CD4-positive, alpha-beta T cell treated with Interleukin-21 for 1 hour (primary cell): ENCODE measurements at regions not wholly inside any gene's neighbourhood (a gene's known extent, or its start where the extent isn't known, plus 50 kb on each side); places are given as distances from the start of the nearest gene placed in this dataset.
"Not testable (repeated sequence)": the region's sequence is repeated elsewhere in the genome, so short reads cannot be mapped to it uniquely, and the experiment has no call there.

Source experiments
- DNase-seq: peaks from one replicate; pipeline ENCODE4 v3.0.0-alpha.2; 2020

GRCh38 chr16:63157818-63158217 lies 1121.6 kb upstream of the CDH8 start:
- DNase-seq: no peak

DNA sequence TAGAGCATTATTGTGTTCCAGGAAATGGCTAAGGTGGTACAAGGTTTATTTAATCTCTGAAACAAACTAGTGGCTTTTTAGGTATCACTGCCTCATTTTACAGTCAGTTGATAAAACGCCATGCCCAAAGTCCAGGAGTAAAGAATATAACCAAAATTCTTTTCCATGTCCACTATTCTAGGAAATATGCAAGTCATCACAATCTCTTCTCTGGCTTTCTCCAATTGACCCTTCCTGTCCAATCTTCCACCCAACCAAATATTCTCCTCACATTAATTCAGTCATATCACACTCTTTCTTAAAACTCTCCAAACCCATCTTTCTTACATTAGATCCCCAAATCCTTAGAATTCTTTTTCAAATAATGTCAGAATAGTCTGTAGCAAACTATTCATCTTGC lies 1110.0 kb upstream of the CDH8 start:
- DNase-seq: no peak

- DNase-seq: no peak
Measured at GRCh38 chr16:63145411-63145810, 1109.2 kb upstream of the CDH8 start.

GRCh38 chr16:63135069-63135468 lies 1098.8 kb upstream of the CDH8 start:
- no peak for DNase-seq

DNA sequence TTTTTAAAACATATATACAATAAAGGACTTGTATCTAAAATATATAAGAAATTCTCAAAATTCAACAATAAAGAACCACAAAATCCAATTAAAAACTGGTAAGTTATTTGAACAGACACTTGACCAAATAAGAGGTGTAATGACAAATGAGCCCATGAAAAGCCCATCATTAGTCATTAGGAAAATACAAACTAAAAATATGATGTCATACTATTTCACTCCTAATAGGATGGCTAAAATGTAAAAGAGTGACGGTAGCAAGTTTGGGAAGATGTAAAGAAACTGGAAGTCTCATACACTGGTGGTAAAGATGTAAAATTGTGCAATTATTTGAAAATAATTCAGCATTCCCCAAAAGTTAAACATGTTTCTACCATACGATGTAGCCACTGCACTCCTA lies 1095.3 kb upstream of the CDH8 start:
- DNase-seq: no peak

GRCh38 chr16:63130942-63131341 lies 1094.7 kb upstream of the CDH8 start:
- no peak for DNase-seq

DNA sequence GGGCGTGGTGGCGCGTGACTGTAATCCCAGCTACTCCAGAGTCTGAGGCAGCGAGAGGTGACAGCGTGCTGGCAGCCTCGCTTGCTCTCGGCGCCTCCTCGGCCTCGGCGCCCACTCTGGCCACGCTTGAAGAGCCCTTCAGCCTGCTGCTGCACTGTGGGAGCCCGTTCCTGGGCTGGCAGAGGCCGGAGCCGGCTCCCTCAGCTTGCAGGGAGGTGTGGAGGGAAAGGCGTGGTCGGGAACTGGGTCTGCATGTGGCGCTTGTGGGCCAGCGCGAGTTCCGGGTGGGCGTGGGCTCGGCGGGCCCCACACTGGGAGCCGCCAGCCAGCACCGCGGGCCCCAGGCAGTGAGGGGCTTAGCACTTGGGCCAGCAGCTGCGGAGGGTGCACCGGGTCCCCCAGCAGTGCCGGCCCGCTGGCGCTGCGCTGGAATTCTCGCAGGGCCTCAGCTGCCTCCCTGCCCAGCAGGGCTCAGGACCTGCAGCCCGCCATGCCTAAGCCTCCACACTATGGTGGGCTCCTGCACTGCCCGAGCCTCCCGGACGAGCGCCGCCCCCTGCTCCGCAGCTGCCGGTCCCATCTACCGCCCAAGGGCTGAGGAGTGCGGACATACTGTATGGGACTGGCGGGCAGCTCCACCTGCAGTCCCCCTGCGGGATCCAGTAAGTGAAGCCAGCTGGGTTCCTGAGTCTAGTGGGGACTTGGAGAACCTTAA lies 1093.3 kb upstream of the CDH8 start:
- DNase-seq: no peak

- DNase-seq: not testable (repeated sequence)
Measured at GRCh38 chr16:63119905-63120304, 1083.7 kb upstream of the CDH8 start.

DNA sequence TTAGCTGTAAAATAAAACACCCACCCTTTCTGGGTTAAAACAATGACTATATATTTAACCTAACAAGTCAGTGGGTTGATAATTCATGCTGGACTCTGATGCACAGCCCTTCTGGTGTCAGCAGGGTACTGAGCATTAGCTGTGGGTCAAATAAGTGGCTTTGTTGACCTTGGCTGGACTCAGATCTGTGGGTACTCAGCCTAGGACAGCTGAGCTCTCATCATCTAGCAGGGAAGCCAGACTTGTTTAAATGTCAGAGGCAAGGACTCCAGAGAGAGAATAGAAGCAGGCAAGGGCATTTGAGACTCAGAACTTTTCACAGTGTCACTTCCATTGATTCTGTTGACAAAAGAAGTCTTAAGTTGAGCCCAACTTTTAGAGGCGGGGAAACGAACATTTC lies 1063.8 kb upstream of the CDH8 start:
- DNase-seq: no peak

DNA sequence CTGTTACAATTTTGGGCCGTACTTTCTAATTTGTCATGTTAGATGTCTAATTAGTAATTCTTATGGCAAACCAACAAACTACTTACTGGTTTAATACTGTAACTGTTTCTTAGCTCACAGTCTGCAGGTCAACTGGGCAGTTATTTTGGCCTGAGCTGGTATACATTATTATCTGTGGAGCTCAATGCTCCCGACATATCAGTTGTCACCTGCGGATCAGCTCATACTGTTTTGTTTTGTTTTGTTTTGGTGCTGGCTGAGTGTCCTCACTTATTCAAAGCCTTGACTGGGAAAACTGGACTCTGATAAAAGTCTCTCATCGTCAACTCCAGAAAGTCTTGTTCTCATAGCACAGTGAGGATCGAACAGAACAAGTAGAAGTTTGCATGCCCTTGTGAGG lies 1060.6 kb upstream of the CDH8 start:
- no peak for DNase-seq

DNA sequence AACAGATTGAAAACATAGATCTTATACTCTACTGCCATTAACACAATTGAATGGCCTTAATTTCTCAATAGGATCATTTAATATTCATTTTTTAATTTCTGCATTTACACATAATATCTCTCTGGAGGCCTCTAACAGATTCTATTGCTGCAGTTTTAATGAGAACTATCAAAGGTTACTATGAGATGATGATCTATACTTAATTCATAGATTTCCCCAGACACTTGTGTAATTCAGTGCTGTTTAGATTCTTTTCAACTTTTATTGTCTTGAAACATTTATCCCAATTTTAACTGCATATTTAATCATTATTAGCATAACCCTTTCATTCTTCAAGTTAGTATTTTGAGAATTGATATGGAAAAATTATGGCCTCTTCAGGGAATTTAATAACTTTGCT lies 1056.5 kb upstream of the CDH8 start:
- DNase-seq: no peak

- DNase-seq: no peak
Measured at GRCh38 chr16:63082101-63082500, 1045.9 kb upstream of the CDH8 start.

GRCh38 chr16:63080746-63081145 lies 1044.5 kb upstream of the CDH8 start:
- DNase-seq: no peak

DNA sequence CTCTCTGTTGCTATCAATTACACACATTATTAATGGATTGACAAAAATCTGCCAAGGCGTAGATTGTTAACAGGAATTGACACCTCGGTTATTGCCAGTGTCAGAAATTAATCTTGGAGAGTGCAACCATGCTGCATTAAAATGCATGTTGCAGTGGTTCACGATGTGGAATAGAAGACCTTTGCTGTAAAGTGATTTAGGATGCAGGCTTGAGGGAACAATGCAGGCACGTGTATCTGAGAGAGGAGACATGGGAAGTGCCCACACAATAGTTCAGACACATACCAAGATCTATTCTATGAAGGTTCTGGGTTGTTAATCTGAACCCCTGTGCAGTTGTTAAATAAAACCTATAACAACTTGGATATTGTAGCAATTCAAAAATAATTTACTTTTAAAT lies 1032.8 kb upstream of the CDH8 start:
- DNase-seq: no peak

DNA sequence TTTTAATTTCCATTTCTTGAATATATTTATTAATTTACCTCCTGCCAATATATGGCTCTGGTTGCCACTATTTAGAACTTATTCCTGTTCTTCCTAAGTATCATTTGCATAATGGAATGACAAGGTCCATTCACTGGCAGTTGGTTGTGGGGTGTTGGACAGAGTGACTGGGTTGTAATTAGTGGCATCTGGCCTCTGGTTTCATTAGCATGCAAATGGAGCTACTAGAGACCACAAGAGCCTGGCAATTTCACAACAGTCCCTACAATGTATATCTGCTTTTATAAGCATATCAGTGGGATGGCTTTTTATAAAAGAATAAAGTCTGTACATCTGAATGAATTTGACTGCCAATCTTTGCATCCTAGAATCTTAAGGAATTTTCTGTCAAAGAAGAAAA lies 1030.9 kb upstream of the CDH8 start:
- no peak for DNase-seq

DNA sequence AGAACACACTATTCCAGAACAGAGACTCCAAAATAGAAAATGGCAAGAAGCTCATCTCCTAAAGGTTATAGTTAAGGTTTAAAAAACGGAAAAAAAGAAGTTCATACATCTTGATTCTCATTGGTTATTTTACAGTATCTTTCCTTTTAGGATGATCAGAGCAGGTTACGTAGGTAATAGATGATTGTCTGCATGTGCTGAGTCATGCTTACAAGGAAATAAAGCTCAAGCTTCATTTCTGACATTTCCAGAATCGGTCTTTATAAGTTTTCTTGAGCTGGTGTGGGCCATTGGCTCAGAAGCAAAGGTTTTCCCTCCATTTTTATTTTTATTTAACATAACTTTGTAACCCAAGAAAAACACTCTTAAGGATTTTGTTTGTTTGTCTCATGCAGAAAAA lies 1030.3 kb upstream of the CDH8 start:
- DNase-seq: no peak

- DNase-seq: no peak
Measured at GRCh38 chr16:63061319-63061718, 1025.1 kb upstream of the CDH8 start.

DNA sequence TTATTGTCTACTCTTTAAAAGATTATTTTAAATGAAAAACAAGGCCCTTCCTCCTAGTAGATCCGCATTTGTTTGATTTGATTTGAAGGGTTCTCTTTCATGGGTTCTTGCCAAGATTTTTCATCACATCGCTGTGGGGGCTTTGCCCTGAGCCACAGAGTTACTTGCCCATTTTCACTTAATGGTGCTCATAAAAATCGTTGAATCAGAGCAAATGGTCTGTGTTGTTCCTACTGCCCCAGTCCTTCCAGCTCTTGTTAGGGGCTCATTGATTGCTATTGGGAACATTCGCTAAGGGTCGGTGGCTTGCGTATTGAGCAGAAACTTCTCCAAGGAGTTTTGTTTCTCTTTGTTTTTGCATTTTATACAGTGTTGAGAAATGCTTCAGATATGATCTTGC lies 1023.4 kb upstream of the CDH8 start:
- DNase-seq: no peak

DNA sequence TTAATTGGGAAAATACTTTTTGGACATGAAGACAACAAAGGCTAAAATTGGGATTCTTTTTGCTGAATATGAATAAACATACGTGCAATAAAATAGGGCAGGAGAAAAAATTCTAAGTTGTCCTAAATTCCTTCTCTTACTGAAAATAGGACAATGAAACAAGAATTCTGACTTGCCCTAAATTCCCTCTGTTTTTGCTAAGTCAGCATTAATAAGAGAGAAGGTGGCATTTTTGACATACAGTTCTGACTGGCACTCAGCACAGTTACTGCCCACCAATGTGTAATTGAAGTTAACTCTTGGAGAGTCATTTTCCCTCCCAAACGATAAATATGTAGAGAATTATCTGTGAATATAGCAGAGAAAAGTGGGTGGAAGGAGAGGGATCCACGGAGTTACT lies 1021.1 kb upstream of the CDH8 start:
- DNase-seq: no peak

- no peak for DNase-seq
Measured at GRCh38 chr16:63050391-63050790, 1014.2 kb upstream of the CDH8 start.

DNA sequence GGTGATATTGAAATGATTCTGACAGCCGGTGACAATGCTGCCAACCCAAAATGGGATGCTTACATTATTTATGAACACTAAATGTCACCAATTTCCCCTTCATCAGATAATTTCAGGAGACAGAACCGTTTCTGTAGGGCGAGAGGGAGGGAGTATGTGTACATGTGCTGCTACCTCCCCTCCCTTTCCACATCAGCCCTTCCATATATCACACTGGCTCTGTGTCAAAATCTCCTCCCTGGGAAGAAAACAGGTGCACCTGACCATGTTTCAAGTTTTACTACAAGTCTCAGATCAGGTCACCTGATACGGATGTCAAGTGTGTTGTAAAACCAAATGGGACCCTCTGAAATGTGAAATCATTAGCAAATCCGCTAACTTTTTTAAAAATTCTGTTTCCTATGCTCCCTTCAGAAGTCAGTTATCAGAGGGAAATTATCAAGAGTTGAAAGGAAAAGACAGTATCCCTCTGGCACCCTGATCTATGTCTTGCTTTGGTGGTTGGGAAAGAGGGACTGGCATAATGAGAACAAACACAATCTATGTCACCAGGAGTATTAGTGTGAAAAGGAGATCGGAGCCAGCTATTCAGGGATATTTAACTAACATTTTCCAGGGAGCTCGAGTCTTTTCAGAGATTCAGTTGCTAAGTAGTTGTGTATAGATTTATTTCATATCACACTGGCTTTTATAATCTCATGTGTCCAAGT lies 1002.3 kb upstream of the CDH8 start:
- no peak for DNase-seq

DNA sequence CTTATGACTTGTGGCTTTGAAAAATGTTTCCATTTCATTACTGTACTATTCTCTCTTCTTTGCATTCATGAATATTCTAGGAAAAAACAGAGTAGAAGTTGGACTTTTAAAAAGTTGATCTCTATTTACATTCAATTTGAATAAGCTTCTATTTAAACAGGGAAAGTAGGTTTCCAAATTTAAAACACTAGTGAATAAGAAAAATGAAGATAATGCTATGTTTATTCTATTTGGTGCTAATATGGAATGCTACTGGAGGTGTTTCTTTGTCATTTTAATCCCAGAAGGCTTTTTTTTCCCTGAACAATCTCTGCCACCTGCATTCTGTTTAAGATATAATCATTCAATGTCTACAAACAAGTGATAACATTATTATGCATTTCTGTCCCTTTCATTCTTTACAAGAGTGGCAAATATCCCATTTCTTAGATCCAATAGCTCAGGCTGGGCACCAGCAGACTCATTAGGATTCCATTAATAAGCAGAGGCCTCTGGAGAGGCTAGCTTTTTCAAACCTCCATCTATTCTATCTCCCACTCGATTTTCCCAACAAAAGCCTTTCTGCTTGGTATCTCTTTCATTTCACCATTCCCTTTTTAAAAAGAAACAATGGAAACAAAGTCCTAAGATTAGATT lies 1001.6 kb upstream of the CDH8 start:
- no peak for DNase-seq

DNA sequence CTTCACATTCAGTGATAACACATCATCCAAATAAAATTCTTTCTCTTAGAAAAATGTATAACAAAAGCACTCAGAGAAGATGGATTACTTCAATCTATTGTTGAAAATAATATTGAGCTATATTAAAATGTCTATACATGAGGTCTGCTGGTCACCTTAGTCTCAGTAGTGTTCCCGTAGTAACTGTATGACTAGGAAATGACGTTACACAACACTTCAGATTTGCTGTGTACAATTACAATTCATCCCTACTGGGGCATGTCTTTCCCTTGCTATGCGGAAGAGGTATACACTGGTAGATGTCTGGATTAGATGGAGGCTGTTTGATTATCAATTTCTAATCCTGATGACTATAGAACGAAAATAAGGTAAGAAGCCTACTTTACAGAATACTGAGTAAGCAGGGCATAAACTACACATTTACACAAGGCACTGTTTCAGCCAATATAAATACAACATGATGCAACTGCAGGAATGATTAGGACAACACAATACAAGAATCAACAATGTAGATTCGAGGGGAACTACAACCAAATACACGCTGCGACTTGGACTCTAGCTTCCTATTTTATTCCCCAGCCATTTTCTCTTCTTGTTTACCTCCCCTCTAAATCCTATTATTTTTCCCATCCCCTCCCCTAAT lies 982.5 kb upstream of the CDH8 start:
- no peak for DNase-seq

GRCh38 chr16:63008688-63009087 lies 972.5 kb upstream of the CDH8 start:
- no peak for DNase-seq
